CD4-positive, alpha-beta T cell (primary cell): ENCODE measurements at regions not wholly inside any gene's neighbourhood (a gene's known extent, or its start where the extent isn't known, plus 50 kb on each side); places are given as distances from the start of the nearest gene placed in this dataset.

Source experiments
- ATAC-seq: fragments of 200-7000 bp; cut with Tn5 transposase; one replicate; pipeline ENCODE4 v1.10.0; 2022; ENCODE audit warnings: mild to moderate bottlenecking; ENCODE audit not compliant: poor library complexity
- CTCF ChIA-PET: fragments of 350-600 bp; sonication (Branson Sonifier 250); formaldehyde crosslinking; loops from one replicate; lab custom pipeline; 2021; ENCODE audit warnings: antibody characterized with exemption, inconsistent platforms; lab: Charles Lee
- POLR2A ChIA-PET: fragments of 350-600 bp; sonication (Branson Sonifier 250); formaldehyde crosslinking; loops from one replicate; lab custom pipeline; 2021; ENCODE audit warnings: antibody characterized with exemption, inconsistent platforms; lab: Charles Lee
- DNase-seq, 14 experiments: peaks; one replicate each; pipeline ENCODE4 v3.0.0-alpha.2; 2013 to 2020; ENCODE audit warnings: mixed read lengths in 2 of 14
- H3K27ac ChIP-seq, 2 donors: one replicate each; pipeline versions ENCODE4 v1.5.1 to v1.7.0; 2013; ENCODE audit warnings: low read length in 2 of 2, low read depth in 1 of 2, mild to moderate bottlenecking in 1 of 2
- H3K27me3 ChIP-seq, 2 experiments: 1 replicate in 1 of 2; 2 replicates in 1 of 2; pipeline versions ENCODE4 v1.6.1 to v1.7.0; 2013; ENCODE audit warnings: low read length in 2 of 2, control low read depth in 1 of 2, mild to moderate bottlenecking in 1 of 2, moderate library complexity in 1 of 2; ENCODE audit not compliant: insufficient read depth in 2 of 2, control insufficient read depth in 1 of 2
- H3K36me3 ChIP-seq: one replicate; pipeline ENCODE4 v1.6.1; 2013; ENCODE audit warnings: low read length, control low read depth; ENCODE audit not compliant: insufficient read depth
- H3K4me1 ChIP-seq: one replicate; pipeline ENCODE4 v1.6.1; 2013; ENCODE audit warnings: low read length, control low read depth; ENCODE audit not compliant: insufficient read depth
- H3K4me3 ChIP-seq: one replicate; pipeline ENCODE4 v1.5.1; 2013; ENCODE audit warnings: mild to moderate bottlenecking, low read length, moderate library complexity
- H3K9me3 ChIP-seq, 2 experiments: 1 replicate in 1 of 2; 2 replicates in 1 of 2; pipeline versions ENCODE4 v1.6.1 to v1.7.0; 2013; ENCODE audit warnings: low read length in 2 of 2, mild to moderate bottlenecking in 2 of 2, control low read depth in 1 of 2, moderate library complexity in 1 of 2; ENCODE audit not compliant: control insufficient read depth in 1 of 2, insufficient read depth in 1 of 2
- H3K27ac Mint-ChIP-seq: one replicate; pipeline ENCODE4 v1.8.0; 2020; ENCODE audit warnings: mixed read lengths
- H3K27me3 Mint-ChIP-seq: one replicate; pipeline ENCODE4 v1.8.0; 2021; ENCODE audit warnings: mixed read lengths
- H3K36me3 Mint-ChIP-seq: one replicate; pipeline ENCODE4 v1.8.0; 2021; ENCODE audit warnings: low read depth, mixed read lengths
- H3K4me1 Mint-ChIP-seq: one replicate; pipeline ENCODE4 v1.8.0; 2021; ENCODE audit warnings: low read depth, mixed read lengths
- H3K4me3 Mint-ChIP-seq: one replicate; pipeline ENCODE4 v1.8.0; 2020; ENCODE audit warnings: mild to moderate bottlenecking, mixed read lengths
- H3K9me3 Mint-ChIP-seq: one replicate; pipeline ENCODE4 v1.8.0; 2020; ENCODE audit warnings: mixed read lengths
- intact Hi-C, 2 experiments: fragments of 100-400 bp; cut with DNase I in 1 of 2; cut with micrococcal nuclease in 1 of 2; formaldehyde crosslinking; loops; one replicate each; pipeline versions ENCODE4 v1.15.1 to v1.9.0; 2023 to 2025; cut with DNase I, micrococcal nuclease
- TF ChIP-seq, protein P1 (sequence below): fragments of 200-600 bp; IDR thresholded peaks from one replicate; pipeline ENCODE4 v1.8.0; 2022; ENCODE audit warnings: antibody characterized with exemption, mild to moderate bottlenecking

DNA sequence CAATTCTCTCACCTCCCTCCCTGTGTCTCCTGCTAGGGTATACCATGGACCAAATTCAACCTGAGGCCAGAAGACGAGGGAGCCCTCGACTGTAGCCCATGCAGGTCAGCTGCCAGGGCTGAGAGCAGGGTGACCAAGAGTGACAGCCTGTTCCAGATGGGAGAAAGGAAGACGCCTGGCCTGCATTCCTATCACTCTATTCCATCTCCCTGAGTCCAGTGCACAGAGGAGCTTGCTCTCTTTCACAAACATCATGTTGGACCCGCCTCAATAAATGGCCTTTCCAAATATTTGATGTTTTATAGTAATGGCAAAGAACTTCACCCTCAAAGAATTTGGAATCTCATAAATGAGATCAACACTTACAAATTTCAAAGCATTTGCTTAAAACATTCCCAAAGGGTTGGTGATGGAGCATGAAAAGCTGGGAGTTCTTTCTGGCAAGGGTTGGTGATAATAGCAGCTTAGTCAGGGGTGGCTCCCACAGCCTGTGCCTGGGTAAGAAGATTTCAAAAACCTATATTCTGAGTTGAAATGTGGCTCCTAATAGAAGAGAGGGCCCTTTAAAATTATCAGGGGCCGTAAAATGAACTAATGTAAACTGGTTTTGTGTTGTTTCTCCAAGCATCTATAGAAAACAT lies 393.1 kb downstream of the EFNA5 start:
- Histone ChIP-seq H3K9me3 (no peaks in the 10 kb centered on the region), H3K36me3 (no peaks in the 10 kb centered on the region), H3K27me3 (no peaks in the 10 kb centered on the region), H3K4me1 (no peaks in the 10 kb centered on the region), H3K27ac (no peak overlapping the region), H3K4me3 (no peak overlapping the region)
- DNase-seq (no peak), ATAC-seq (no peak)
- no peaks in the 10 kb centered on the region for H3K4me1 Mint-ChIP-seq
- CTCF ChIA-PET: no interaction called here
- H3K4me3 Mint-ChIP-seq: no peak overlapping the region
- TF ChIP-seq, protein P1, sequence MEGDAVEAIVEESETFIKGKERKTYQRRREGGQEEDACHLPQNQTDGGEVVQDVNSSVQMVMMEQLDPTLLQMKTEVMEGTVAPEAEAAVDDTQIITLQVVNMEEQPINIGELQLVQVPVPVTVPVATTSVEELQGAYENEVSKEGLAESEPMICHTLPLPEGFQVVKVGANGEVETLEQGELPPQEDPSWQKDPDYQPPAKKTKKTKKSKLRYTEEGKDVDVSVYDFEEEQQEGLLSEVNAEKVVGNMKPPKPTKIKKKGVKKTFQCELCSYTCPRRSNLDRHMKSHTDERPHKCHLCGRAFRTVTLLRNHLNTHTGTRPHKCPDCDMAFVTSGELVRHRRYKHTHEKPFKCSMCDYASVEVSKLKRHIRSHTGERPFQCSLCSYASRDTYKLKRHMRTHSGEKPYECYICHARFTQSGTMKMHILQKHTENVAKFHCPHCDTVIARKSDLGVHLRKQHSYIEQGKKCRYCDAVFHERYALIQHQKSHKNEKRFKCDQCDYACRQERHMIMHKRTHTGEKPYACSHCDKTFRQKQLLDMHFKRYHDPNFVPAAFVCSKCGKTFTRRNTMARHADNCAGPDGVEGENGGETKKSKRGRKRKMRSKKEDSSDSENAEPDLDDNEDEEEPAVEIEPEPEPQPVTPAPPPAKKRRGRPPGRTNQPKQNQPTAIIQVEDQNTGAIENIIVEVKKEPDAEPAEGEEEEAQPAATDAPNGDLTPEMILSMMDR: no peak
- H3K27ac Mint-ChIP-seq: no peak overlapping the region
- intact Hi-C loops: no loop called here
- H3K27me3 Mint-ChIP-seq: no peaks in the 10 kb centered on the region
- H3K36me3 Mint-ChIP-seq: no peaks in the 10 kb centered on the region
- POLR2A ChIA-PET: no interaction called here
- H3K9me3 Mint-ChIP-seq: no peaks in the 10 kb centered on the region

- no peaks in the 10 kb centered on the region for H3K27me3 ChIP-seq
- intact Hi-C loops: no loop called here
- Mint-ChIP-seq H3K4me3 (no peak overlapping the region), H3K9me3 (no peaks in the 10 kb centered on the region), H3K4me1 (no peaks in the 10 kb centered on the region), H3K27ac (no peak overlapping the region), H3K27me3 (no peaks in the 10 kb centered on the region), H3K36me3 (no peaks in the 10 kb centered on the region)
- ChIA-PET POLR2A (no interaction called here), CTCF (no interaction called here)
- no peaks in the 10 kb centered on the region for H3K36me3 ChIP-seq
- ATAC-seq: no peak
- no peak for DNase-seq
- H3K4me3 ChIP-seq: no peak overlapping the region
- no peak overlapping the region for H3K27ac ChIP-seq
- H3K9me3 ChIP-seq: no peaks in the 10 kb centered on the region
- TF ChIP-seq, protein P1: no peak
- H3K4me1 ChIP-seq: no peaks in the 10 kb centered on the region
Observed at GRCh38 chr5:107275333-107275732, 395.4 kb downstream of the EFNA5 start.

- no peak overlapping the region for H3K27ac Mint-ChIP-seq
- Histone ChIP-seq H3K4me3 (no peak overlapping the region), H3K9me3 (no peaks in the 10 kb centered on the region), H3K4me1 (no peaks in the 10 kb centered on the region), H3K36me3 (no peaks in the 10 kb centered on the region), H3K27me3 (no peaks in the 10 kb centered on the region), H3K27ac (no peak overlapping the region)
- H3K36me3 Mint-ChIP-seq: no peaks in the 10 kb centered on the region
- ChIA-PET POLR2A (no interaction called here), CTCF (no interaction called here)
- no peaks in the 10 kb centered on the region for H3K9me3 Mint-ChIP-seq
- DNase-seq: no peak
- TF ChIP-seq, protein P1: no peak
- no peak overlapping the region for H3K4me3 Mint-ChIP-seq
- ATAC-seq: no peak
- intact Hi-C loops: no loop called here
- no peaks in the 10 kb centered on the region for H3K27me3 Mint-ChIP-seq
- H3K4me1 Mint-ChIP-seq: no peaks in the 10 kb centered on the region
Observed at GRCh38 chr5:107274571-107274970, 396.2 kb downstream of the EFNA5 start.
